ENCODE measurements at regions not wholly inside any gene's neighbourhood (a gene's known extent, or its start where the extent isn't known, plus 50 kb on each side); places are given as distances from the start of the nearest gene placed in this dataset.

GRCh38 chr2:221836095-221836494, 264.0 kb upstream of the EPHA4 start:
- TF ChIP-seq CTCF (conservative IDR thresholded peaks at IDR 0.05; ENCODE audit: low read depth in 2 of 2): no peak
- TF ChIP-seq POLR2AphosphoS5 (IDR thresholded peaks at IDR 0.05; ENCODE audit: low read depth): no peak
- no peak for TF ChIP-seq EZH2phosphoT487 (IDR thresholded peaks at IDR 0.05; ENCODE audit: unreplicated experiment)
- TF ChIP-seq JUNB (IDR thresholded peaks at IDR 0.05; ENCODE audit: unreplicated experiment): no peak
- TF ChIP-seq ETS1 (IDR thresholded peaks at IDR 0.05): no peak
- TF ChIP-seq EZH2 (IDR thresholded peaks at IDR 0.05; ENCODE audit: low read depth, unreplicated experiment): no peak
- TF ChIP-seq REST (IDR thresholded peaks at IDR 0.05; ENCODE audit: unreplicated experiment): no peak
- no peak for TF ChIP-seq CREB1 (CRISPR knock-in tag; IDR thresholded peaks at IDR 0.05; ENCODE audit: low read depth)
- no peak for TF ChIP-seq STAT1 (IDR thresholded peaks at IDR 0.05; ENCODE audit: unreplicated experiment)
- TF ChIP-seq ZNF462 (CRISPR knock-in tag; IDR thresholded peaks at IDR 0.05): no peak
- no peak for TF ChIP-seq ZNF331 (CRISPR knock-in tag; IDR thresholded peaks at IDR 0.05; ENCODE audit: low read depth)
